ENCODE measurements at regions not wholly inside any gene's neighbourhood (a gene's known extent, or its start where the extent isn't known, plus 50 kb on each side); places are given as distances from the start of the nearest gene placed in this dataset.

- ChIA-PET POLR2A (ENCODE audit: unreplicated experiment) (no interaction called here), CTCF (no interaction called here)
- Histone ChIP-seq H3K9ac (ENCODE audit: low read length) (no peak overlapping the region), H4K20me1 (ENCODE audit: low read length) (no peaks in the 10 kb centered on the region), H3K4me1 (ENCODE audit: insufficient read depth, low read length) (no peaks in the 10 kb centered on the region), H2AFZ (ENCODE audit: low read length) (no peak overlapping the region), H3K27me3 (ENCODE audit: low read length) (no peaks in the 10 kb centered on the region), H3K4me3 (ENCODE audit: low read length) (no peak overlapping the region), H3K9me2 (replicated peaks; ENCODE audit: low read length) (no peaks in the 10 kb centered on the region), H3K4me2 (ENCODE audit: low read length) (no peak overlapping the region), H3K9me3 (ENCODE audit: low read length) (no peaks in the 10 kb centered on the region), H3K79me2 (ENCODE audit: low read length) (no peaks in the 10 kb centered on the region), H3F3A (ENCODE audit: low read length, unreplicated experiment) (no peaks in the 10 kb centered on the region), H3K27ac (ENCODE audit: low read length) (no peak overlapping the region), H3K36me3 (ENCODE audit: low read depth, low read length) (no peaks in the 10 kb centered on the region)
- intact Hi-C loops (cut with micrococcal nuclease), result no loop called here
- BruUV-seq (replicated peaks), result no TSS peak
- ATAC-seq, result no peak
- TF ChIP-seq EZH2 (IDR thresholded peaks at IDR 0.05; ENCODE audit: low read length, unreplicated experiment), result no peak
- TF ChIP-seq CTCF (conservative IDR thresholded peaks at IDR 0.05; ENCODE audit: low read depth, low read length), result no peak
- TF ChIP-seq EZH2phosphoT487 (IDR thresholded peaks at IDR 0.05; ENCODE audit: borderline replicate concordance, low read length), result no peak
- DNase-seq, result no peak
Measured at GRCh38 chr9:108012405-108012804, 522.8 kb upstream of the KLF4 start.

DNA sequence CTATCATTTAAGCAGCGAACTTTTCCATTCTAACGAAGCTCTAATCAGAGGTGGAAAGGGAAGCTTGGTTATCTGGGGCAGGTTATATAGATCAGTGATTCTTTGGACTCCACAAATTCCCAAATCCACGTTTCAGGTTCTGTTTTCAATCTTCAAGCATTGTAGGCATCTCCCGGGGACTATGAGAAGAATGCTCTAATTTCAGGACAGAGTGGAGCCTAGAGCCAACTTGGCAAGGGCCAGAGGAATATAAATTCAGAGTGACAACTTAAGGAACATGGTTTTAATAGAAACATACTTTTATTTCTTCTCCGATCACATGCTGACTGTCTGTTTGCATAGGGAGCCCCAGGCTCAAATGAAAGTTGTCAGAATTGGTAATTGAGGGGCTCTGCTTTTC is 514.0 kb upstream of the KLF4 start:
- Histone ChIP-seq H3K36me3 (ENCODE audit: low read depth, low read length) (no peaks in the 10 kb centered on the region), H3K4me1 (ENCODE audit: insufficient read depth, low read length) (no peaks in the 10 kb centered on the region), H3K27ac (ENCODE audit: low read length) (no peak overlapping the region), H3F3A (ENCODE audit: low read length, unreplicated experiment) (no peaks in the 10 kb centered on the region), H3K4me3 (ENCODE audit: low read length) (no peak overlapping the region), H4K20me1 (ENCODE audit: low read length) (no peaks in the 10 kb centered on the region), H3K9me2 (replicated peaks; ENCODE audit: low read length) (no peaks in the 10 kb centered on the region), H3K4me2 (ENCODE audit: low read length) (no peak overlapping the region), H2AFZ (ENCODE audit: low read length) (no peak overlapping the region), H3K79me2 (ENCODE audit: low read length) (no peaks in the 10 kb centered on the region), H3K9me3 (ENCODE audit: low read length) (no peaks in the 10 kb centered on the region), H3K9ac (ENCODE audit: low read length) (no peak overlapping the region), H3K27me3 (ENCODE audit: low read length) (no peaks in the 10 kb centered on the region)
- ChIA-PET POLR2A (ENCODE audit: unreplicated experiment) (no interaction called here), CTCF (no interaction called here)
- no TSS peak for BruUV-seq (replicated peaks)
- intact Hi-C loops (cut with micrococcal nuclease), result no loop called here
- no peak for TF ChIP-seq EZH2phosphoT487 (IDR thresholded peaks at IDR 0.05; ENCODE audit: borderline replicate concordance, low read length)
- ATAC-seq (no peak), DNase-seq (no peak)

DNA sequence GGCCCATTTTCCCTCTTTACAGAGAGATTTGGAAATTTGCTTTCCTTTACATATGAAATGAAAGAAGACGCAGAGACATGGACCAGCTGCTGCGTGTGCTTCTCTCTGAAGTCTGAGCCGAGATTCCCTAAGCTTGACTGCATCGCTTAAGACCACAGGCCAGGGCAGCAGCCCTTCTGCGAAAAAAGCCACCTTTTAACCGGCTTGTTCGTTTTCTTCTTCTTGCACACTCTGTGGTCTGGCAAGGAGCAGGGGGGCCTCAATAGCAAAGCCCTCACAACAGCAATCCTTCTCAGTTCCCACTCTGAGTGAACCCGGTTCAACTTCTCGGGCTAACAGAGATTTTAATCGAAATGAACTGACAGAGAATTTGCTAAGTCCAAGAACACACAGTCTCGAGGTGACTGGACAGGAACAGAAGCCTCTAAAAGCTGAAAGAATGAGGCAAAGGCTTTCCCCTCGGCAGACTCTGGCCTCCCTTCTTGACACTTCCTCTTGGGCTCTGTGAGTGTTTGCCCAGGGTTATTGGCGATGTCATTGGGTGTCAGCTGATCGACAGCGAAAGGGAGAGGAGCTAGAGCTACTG is 512.9 kb upstream of the KLF4 start:
- ATAC-seq (no peak), DNase-seq (no peak)
- Histone ChIP-seq H3K27me3 (ENCODE audit: low read length) (no peaks in the 10 kb centered on the region), H3F3A (ENCODE audit: low read length, unreplicated experiment) (no peaks in the 10 kb centered on the region), H3K36me3 (ENCODE audit: low read depth, low read length) (no peaks in the 10 kb centered on the region), H3K9me3 (ENCODE audit: low read length) (no peaks in the 10 kb centered on the region), H3K4me3 (ENCODE audit: low read length) (no peak overlapping the region), H4K20me1 (ENCODE audit: low read length) (no peaks in the 10 kb centered on the region), H3K9me2 (replicated peaks; ENCODE audit: low read length) (no peaks in the 10 kb centered on the region), H3K9ac (ENCODE audit: low read length) (no peak overlapping the region), H3K4me2 (ENCODE audit: low read length) (no peak overlapping the region), H3K4me1 (ENCODE audit: insufficient read depth, low read length) (no peaks in the 10 kb centered on the region), H3K27ac (ENCODE audit: low read length) (no peak overlapping the region), H3K79me2 (ENCODE audit: low read length) (no peaks in the 10 kb centered on the region), H2AFZ (ENCODE audit: low read length) (no peak overlapping the region)
- no TSS peak for BruUV-seq (replicated peaks)
- intact Hi-C loops (cut with micrococcal nuclease), result no loop called here
- CTCF ChIA-PET, result no interaction called here
- POLR2A ChIA-PET (ENCODE audit: unreplicated experiment), result no interaction called here
- TF ChIP-seq EZH2phosphoT487 (IDR thresholded peaks at IDR 0.05; ENCODE audit: borderline replicate concordance, low read length), result no peak
- TF ChIP-seq EZH2 (IDR thresholded peaks at IDR 0.05; ENCODE audit: low read length, unreplicated experiment), result no peak
- no peak for TF ChIP-seq CTCF (conservative IDR thresholded peaks at IDR 0.05; ENCODE audit: low read depth, low read length)
